ENCODE measurements at regions not wholly inside any gene's neighbourhood (a gene's known extent, or its start where the extent isn't known, plus 50 kb on each side); places are given as distances from the start of the nearest gene placed in this dataset.

DNA sequence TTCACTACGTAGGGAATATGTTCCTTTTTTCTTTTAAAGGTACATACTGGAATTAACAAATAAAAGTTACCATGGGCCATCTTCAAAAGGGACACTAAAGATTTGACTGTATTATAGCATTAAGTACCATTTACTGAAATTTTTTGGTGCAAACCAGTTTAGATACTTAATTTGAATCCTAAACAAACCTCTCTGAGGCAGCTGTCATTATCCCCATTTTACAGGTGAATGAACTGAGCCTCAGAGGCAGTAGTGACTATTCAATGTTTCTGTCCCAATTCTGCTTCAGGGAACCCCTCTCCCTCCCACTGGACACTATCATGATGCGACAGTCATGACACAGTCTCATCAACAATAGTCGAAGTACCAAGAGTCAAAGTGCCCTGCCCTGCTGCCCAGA lies 76.2 kb upstream of the PHF21A start:
- TF ChIP-seq CTCF (IDR thresholded peaks at IDR 0.05; ENCODE audit: insufficient read depth, low read depth, low read length), result no peak
- no peak for TF ChIP-seq EZH2 (IDR thresholded peaks at IDR 0.05; ENCODE audit: insufficient read depth, low read length)
